Right lung (tissue), 2 donors: ENCODE measurements at regions not wholly inside any gene's neighbourhood (a gene's known extent, or its start where the extent isn't known, plus 50 kb on each side); places are given as distances from the start of the nearest gene placed in this dataset.

Source experiments
- DNase-seq, 2 donors: peaks; one replicate each; pipeline ENCODE4 v3.0.0-alpha.2; 2013

DNA sequence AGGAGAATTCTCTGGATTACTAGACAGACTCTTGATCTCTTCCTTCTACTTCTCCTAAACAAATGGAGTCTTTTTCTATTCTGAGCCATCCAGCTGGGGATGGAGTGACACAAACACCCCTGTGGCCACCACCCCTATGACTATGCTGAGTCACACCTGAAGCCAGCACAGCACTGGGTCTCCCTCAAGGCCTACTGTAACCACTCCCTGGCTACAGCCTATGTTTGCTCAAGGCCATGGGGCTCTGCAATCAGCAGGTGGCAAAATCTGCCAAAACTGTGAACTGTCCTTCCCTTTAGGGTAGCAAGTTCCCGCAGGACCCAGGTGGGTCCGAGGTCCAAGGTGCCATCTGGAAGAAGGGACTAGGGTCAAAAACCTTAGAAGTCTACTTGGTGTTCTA lies 132.3 kb downstream of the TINAG start:
- DNase-seq: no peak

DNA sequence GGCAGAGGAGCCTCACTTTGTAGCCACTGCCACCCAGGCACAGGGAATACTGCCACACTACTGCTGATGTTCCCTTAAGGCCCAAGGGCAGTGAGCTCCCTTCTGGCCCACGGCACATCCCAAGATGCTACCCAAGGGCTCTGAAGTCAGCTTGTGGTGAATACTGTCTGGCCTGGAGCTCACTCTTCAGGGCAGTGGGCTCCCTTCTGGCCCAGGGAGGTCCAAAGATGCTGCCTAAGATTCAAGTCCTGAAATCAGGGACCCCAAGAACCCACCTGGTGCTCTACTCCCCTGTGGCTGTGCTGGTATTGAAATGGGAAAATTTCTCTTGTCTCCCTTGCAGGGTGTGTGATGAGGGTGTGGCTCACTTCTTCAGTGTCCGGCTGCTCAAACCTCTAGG lies 132.8 kb downstream of the TINAG start:
- DNase-seq: no peak

DNA sequence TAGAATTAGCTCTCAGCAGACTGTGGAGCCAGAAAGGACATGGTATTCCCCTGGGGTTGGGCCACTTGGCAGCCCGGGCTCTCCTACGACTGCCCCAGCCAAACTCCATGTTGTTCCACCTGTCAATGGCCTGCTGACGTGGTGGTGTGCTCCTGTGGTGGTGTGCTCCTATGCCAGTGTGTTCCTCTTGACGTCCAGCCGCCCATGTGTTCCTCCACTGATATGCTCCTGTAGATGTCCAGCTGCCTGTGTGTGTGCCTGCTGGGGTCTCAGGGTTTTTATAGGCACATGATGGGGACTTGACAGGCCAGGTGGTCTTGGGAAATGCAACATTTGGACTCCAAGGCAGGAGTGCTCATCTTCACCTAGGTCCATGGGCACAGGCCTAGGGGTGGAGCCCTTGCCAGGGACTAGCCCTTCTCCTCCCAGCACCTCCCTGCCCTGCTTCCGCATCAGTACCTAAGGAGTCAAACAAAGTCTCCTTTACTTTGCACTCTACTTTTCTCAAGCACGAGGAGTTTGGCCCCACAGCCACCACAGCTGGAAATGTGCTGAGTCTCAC lies 133.5 kb downstream of the TINAG start:
- no peak for DNase-seq

DNA sequence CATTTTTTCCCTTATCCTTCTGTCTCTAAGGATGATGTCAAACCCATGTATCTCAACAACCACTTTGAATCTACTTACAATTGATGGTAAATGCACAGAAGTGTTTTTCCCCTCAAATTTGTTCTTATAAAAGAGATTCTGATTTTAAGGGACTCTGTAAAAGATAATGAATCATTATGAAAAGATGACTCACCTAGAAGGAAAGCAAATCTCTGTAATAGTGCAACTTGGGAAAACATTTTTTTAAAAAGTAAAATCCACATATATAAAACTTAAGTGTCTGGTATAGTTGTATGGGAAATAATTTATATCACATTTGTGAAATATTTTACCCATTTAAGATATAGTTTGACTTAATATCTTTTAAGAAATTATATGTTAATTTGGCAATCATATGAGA lies 137.0 kb downstream of the TINAG start:
- no peak for DNase-seq

DNA sequence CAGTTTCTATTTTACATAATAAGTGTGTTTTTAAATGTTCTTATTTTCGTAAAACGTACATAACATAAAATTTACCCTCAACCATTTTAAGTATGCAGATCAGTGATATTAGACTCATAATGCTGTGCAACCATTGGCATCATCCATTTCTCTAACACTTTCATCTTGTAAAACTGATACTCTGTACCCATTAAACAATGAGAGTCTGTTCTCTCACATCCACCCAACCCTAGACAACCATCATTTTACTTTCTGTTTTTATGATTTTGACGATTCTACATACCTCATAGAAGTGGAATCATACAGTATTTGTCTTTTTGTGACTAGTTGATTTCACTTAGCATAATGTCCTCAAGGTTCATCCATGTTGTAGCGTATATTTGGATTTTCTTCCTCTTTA lies 140.4 kb downstream of the TINAG start:
- no peak for DNase-seq

DNA sequence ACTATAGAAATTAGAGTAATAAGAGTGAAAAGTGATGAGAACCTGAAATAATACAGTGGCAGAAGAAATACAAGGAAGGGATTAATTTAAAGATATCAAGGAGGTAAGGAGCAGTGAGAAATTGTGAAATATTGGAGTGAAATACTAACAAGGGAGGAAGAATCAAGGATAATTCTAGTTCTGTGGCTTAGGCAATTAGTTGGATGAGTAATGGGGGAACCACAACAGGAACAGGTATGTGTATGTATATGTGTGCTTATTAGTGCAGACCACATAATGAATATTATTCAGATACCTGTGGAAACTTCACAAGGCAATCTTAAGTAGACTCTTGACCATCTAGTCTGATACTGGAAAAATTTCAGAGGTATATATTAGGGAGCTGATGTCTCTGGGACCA lies 143.3 kb downstream of the TINAG start:
- DNase-seq: no peak

DNA sequence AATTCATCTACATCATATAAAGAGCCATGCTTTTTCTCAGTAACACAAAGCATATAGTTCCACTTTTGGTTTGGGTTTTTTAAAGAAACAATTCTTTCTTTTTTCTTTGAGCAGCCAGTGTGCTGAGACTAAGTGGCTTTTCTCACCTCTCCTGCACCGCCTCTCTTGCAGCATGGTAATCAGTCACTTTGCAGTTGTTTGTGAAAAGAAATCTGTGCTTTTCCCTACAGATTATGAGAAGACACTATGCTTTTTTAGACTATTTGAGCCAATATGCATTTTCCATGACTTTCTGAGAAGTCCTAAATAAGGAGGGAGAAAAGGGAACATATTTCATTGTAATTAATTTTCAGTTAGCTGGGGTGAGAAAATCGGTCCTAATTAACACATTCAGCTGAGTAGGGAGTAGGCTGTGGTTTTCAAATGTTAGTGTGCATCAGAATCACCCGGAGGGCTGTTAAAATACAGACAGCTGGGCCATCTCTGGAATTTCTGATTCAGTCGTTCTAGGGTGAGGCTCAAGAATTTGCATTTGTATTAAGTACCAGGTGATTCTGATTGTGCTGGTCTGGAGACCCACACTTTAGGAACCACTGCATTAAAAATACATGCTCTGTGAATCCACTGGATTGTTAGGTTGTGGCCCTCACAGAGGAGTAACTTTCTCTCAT lies 155.2 kb downstream of the TINAG start:
- no peak for DNase-seq

DNA sequence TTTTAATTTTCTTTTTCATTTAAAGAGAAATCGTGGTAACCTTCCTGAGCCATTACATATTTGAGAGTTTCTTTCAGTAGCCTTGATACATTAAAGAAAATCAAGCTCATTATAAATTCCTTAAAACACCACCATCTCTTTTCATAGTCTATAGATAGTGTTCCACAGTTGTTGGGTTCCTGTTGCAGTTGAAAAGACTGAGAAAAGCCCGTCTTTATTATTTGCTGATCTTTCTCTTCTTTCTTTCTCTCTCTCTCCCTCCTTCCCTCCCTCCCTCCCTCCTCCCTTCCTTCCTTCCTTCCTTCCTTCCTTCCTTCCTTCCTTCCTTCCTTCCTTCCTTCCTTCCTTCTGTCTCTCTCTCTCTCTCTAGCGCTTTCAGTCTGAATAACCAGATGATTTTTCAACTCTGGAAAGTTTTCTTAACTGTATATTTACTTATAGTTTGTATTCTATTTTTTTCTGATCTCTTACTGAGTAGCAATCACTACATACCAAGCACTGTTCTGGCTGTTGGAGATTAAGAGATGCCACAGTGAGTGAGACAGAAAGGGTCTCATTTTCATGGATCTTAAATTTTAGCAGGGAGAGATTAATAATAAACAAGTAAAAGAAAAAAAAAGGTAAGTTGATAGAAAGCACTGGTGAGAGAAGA lies 157.5 kb downstream of the TINAG start:
- DNase-seq: no peak

DNA sequence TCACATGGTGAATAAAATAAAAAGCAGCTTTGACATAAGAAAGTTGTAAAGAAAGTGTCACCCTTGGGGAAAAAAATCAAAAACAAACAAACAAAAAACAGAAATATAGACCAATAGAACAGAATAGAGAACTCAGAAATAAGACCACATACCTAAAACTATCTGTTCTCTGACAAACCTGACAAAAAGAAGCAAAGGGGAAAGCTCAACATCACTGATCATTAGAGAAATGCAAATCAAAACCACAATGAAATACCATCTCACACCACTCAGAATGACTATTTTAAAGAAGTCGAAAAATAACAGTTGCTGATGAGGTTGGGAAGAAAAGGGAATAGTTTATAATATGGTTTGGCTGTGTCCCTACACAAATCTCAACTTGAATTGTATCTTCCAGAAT lies 159.1 kb downstream of the TINAG start:
- DNase-seq: no peak

DNA sequence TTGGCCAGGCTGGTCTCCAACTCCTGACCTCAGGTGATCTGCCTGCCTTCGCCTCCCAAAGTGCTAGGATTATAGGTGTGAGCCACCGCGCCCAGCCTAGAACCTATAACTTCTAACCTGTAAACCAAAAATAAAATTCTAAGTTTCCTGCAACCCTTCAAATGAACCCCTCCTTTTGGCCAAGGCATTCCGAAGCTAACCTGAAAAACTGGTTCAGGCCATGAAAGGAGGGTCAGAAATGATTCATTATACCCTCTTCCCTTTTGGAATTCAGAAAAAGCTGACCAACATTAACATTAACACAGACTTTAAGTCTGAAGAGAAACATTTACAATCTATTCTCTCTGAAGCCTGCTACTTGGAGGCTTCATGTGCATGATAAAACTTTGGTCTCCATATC lies 165.1 kb downstream of the TINAG start:
- DNase-seq: no peak

DNA sequence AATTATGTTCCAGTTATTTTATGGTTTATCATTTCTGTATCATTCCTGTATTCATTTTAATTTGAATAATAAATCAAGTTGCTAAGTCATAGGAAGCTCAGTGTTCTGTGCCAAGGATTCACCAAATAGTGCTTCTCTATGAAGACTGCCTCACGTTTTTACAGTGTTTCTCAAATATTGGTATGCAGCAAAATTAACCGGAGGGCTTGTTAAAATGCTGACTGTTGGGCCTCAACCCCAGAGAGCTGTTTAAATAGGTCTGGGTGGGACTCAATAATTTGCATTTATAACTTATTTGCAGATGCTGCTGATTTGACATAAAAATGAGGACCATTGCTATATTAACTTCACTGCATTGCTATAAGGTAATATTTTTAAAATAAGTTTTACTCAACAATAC lies 166.7 kb downstream of the TINAG start:
- no peak for DNase-seq

DNA sequence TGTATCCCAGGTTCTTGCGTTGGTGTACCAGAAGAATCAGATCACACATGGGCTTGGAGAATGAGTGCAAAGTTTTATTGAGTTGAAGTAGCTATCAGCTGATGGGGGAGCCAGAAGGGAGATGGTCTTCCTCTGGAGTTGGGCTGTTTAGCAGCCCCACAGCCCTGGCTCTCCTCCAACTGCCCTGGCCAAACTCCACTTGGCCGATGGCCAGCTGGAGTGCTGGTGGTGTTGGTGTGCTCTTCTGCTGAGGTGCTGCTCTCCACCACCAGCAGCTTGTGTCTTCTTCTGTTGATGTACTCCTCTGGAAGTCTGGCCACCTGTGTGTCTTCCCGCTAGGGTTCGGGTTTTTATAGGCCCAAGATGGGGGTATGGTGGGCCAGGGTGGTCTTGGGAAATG lies 172.8 kb downstream of the TINAG start:
- DNase-seq: no peak

DNA sequence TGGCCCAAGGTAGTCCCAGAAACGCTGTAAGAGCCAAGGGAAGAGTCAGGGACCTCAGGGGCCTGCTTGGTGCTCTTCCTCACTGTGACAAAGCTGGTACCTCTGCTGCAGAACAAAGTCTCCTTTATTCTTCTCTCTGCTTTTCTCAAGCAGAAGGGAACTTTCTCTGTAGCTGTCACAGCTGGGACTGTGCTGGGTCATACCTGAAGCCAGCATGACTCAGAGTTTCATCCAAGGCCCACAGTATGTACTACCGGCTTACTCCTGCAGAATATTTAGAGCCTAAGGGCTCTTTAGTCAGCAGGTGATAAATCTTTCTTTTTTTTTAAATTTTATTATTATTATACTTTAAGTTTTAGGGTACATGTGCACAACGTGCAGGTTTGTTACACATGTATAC lies 183.2 kb downstream of the TINAG start:
- no peak for DNase-seq

DNA sequence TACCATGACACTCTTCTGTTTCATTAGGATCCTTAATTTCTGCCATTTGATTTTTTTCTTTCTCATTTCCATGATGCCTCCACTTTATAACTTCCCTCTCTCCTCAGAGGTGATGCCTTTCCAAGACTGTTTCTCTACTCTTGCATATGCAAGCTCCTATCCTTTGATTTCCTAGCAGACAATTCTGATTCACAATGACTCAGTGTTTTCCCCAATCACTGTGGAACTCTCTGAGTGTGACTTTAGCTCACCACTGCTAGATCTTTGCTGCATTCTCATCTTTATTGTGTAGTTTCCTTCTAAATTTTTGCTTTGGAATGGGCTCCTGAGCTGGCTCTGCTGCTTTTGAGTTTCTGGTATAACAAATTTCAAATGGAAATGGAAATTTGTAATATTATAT lies 184.9 kb downstream of the TINAG start:
- DNase-seq: no peak

DNA sequence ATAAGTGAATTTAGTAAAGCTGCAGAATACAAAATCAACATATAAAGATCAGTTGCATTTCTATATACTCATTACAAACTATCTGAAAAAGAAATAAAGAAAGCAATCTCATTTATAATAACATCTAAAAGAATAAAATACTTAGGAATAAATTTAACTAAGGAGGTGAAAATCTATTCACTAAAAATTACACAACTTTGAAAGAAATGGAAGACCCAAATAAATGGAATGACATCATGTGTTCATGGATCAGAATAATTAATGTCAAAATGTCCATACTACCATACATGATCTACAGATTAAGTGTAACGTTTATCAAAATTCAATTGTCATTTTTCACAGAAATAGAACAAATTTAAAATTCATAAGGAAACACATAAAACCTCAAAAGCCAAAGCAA lies 194.9 kb downstream of the TINAG start:
- no peak for DNase-seq

DNA sequence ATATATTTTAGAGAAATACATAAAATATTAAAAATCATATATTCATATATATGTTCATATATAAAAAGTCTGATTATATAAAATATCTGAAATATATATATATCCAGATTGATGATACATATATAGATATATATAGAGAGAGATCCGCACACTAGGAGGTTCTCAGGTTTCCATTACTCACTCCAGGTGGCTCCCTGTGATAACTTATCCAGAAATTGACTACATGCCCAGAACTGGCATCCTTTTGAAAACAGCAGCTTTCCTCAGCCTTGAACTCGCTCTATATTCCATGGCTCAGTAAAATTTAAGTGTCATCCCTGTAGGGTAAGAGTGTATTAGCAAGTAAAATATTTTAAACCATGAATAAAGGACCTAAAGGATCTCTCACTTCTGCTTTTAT lies 206.8 kb downstream of the TINAG start:
- DNase-seq: no peak

DNA sequence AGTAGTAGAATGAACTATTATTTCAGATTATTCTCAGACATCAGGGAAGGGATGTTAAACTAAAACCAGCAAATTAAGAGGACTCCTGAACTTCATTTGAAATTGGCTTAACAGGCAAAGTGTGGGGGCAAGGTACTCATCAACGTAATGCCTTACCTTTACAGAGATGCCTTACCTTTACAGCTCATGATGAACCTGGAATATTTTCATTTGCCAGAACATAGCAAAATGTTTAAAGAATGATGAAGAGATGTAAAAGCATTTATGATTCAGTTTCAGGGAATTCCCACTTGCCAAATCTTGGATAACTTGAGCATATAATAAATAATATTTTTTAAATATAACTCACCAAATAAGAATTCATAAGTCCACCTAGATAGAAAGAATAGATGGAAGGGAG lies 207.5 kb downstream of the TINAG start:
- no peak for DNase-seq

DNA sequence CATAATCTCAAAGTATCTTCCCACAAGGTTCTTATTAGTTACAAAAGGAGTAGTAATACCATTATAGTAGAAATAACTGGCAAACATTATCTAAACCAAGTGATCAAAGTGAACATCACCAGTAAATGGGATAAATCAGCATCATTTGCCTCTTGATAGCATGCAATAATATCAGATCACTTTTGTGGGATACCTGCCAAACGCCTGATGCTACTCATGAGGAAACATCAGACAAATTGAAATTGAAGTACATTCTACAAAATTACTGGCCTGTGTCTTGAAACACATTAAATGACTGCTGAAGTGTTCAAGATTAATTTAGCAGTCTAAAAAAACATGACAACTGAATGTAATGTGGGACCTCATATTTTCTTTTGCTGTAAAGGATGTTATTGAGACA lies 208.1 kb downstream of the TINAG start:
- DNase-seq: no peak

DNA sequence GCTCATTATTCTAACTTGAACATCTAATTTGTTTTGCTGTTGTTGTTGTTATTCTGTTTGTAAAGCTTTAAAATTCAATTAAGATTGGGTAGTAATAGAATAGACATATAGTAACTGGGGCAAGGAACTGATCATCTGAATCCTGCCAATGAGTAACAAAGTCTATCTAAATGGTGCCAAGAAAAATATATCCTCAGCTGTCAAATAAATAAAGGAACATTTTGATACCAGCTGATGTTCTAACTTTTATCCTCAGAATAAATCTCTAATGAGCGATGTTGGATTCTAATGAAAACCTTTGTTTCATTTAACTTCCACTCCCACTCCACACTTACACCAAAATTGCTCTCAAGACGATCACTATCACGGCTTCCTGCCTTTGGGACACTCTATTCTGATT lies 210.9 kb downstream of the TINAG start:
- DNase-seq: no peak

DNA sequence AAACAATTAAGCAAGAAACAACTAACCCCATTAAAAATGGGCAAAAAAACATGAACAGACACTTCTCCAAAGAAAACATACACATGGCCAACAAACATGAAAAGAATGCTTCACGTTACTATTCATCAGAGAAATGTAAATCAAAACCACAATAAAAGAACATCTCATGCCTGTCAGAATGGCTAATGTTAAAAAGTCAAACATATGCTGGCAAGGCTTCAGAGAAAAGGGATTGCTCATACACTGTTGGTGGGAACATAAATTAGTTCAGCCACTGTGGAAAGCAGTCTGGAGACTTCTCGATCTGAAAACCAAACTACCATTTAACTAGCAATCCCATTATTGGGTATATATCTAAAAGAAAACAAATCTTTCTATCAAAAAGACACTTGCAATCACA lies 217.5 kb downstream of the TINAG start:
- no peak for DNase-seq

DNA sequence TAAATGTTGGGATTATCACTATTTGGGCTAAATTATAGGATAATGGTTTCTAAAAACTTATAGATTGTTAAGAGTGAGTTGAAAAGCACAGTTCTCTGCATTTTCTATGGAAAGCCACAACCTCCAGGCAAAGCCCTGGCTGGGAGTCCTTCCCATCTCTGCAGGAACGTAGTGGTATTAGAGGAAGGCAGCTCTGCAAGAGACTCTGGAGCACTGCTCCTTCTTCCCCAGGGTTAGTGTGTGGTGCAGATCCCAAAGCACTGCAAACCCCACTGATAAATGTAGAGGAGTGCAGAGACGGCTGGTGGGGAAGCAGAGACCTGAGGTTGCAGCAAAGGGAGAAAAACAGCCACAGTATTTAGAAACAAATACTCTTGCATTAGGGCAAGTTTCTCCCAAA lies 225.3 kb downstream of the TINAG start:
- DNase-seq: no peak

DNA sequence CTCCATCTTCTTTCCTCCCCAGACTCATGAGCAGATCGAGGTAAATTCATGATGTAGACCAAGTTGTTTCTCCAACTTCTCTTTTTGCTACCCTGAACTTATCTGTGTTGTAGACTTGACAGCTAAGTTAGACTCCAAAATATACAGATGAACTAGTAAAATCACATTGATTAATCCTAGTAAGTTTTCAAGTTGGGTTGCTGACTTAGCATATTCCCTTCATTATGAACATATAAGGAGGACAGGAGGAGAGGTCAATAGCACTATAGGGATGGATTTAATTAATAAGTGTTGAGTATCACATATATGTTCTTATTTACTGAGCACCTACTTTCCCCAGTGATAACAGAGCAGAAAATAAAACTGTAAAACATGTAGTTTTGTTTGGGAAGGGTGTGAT lies 227.3 kb downstream of the TINAG start:
- DNase-seq: no peak

DNA sequence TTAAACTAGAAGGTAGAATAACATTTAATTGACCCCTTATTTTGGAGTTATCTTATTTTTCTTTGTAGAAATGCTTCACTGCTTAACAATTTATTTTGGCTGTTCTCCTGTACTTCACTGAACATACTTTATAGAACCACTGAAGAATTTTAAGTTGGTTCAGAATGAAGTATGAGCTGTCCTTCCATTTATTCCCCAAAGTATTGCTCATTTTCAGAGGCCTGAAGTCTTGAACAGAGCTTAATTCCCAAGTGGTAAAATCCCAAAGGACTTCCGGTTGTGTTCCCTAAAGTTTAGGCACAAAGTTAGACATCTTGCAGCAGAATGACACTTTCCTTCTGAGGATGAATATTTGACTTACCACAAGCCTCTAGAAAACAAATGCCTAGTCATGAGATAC lies 233.3 kb downstream of the TINAG start:
- no peak for DNase-seq

DNA sequence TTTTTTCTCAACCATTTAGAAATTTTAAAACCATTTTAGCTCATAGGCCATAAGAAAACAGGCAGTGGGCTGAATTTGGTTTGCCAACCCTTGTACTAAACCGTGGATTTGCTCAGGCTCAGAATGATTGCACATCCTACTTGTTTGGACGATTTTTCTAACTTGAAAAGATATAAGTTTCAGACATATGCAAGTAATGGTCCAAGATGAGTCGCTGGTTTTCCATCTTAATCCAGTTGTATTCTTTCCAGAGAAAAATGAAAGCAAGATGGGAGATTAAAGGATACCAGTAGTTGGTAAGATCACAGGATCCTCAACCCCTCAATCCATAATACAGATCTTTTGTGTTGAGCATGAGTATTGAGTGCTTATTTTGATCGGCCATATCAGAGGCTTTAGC lies 250.9 kb downstream of the TINAG start:
- DNase-seq: no peak
